Thoracic aorta (tissue), 2 donors: ENCODE measurements at regions not wholly inside any gene's neighbourhood (a gene's known extent, or its start where the extent isn't known, plus 50 kb on each side); places are given as distances from the start of the nearest gene placed in this dataset.

Source experiments
- ATAC-seq: fragments of 150-250 bp; one replicate; pipeline ENCODE4 v1.8.0; 2017; ENCODE audit warnings: low read depth; ENCODE audit not compliant: insufficient number of reproducible peaks, low FRiP score
- DNase-seq: peaks from one replicate; pipeline ENCODE4 v3.0.0-alpha.2; 2020; ENCODE audit warnings: low spot score
- H3K27ac ChIP-seq, 2 donors: fragments of 200-600 bp; sonication (generic); 1 replicate in 1 of 2; 2 replicates in 1 of 2; pipeline ENCODE4 v1.5.1; 2016; ENCODE audit warnings: mild to moderate bottlenecking in 2 of 2, moderate library complexity in 2 of 2
- H3K27me3 ChIP-seq: fragments of 200-600 bp; sonication (generic); replicated peaks from 2 replicates; pipeline ENCODE4 v1.6.0; 2016; ENCODE audit warnings: mild to moderate bottlenecking; ENCODE audit not compliant: insufficient read depth
- H3K36me3 ChIP-seq: fragments of 200-600 bp; sonication (generic); one replicate; pipeline ENCODE4 v1.5.1; 2016
- H3K4me1 ChIP-seq, 2 donors: fragments of 200-600 bp; sonication (generic); 1 replicate in 1 of 2; 2 replicates in 1 of 2; pipeline versions ENCODE4 v1.5.1 to v1.6.0; 2016; ENCODE audit warnings: low read depth in 2 of 2, mild to moderate bottlenecking in 1 of 2; ENCODE audit not compliant: control insufficient read depth in 1 of 2
- H3K4me3 ChIP-seq: fragments of 200-600 bp; sonication (generic); 2 replicates; pipeline ENCODE4 v1.5.1; 2016; ENCODE audit warnings: mild to moderate bottlenecking
- H3K9me3 ChIP-seq: fragments of 200-600 bp; sonication (generic); 2 replicates; pipeline ENCODE4 v1.5.1; 2016
- TF ChIP-seq, protein P1 (sequence below): fragments of 200-600 bp; sonication (generic); IDR thresholded peaks from one replicate; pipeline ENCODE4 v1.5.1; 2019; ENCODE audit warnings: antibody characterized with exemption

GRCh38 chr2:196362973-196363549 lies 191.7 kb upstream of the STK17B start:
- H3K27me3 ChIP-seq = no peaks in the 10 kb centered on the region
- ATAC-seq (no peak), DNase-seq (no peak)
- H3K36me3 ChIP-seq = no peaks in the 10 kb centered on the region
- H3K9me3 ChIP-seq = peaks cover under 1% of the 10 kb centered on the region
- TF ChIP-seq, protein P1, sequence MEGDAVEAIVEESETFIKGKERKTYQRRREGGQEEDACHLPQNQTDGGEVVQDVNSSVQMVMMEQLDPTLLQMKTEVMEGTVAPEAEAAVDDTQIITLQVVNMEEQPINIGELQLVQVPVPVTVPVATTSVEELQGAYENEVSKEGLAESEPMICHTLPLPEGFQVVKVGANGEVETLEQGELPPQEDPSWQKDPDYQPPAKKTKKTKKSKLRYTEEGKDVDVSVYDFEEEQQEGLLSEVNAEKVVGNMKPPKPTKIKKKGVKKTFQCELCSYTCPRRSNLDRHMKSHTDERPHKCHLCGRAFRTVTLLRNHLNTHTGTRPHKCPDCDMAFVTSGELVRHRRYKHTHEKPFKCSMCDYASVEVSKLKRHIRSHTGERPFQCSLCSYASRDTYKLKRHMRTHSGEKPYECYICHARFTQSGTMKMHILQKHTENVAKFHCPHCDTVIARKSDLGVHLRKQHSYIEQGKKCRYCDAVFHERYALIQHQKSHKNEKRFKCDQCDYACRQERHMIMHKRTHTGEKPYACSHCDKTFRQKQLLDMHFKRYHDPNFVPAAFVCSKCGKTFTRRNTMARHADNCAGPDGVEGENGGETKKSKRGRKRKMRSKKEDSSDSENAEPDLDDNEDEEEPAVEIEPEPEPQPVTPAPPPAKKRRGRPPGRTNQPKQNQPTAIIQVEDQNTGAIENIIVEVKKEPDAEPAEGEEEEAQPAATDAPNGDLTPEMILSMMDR = no peak
- H3K4me3 ChIP-seq = no peak overlapping the region
- H3K4me1 ChIP-seq = no peaks in the 10 kb centered on the region
- no peak overlapping the region for H3K27ac ChIP-seq

DNA sequence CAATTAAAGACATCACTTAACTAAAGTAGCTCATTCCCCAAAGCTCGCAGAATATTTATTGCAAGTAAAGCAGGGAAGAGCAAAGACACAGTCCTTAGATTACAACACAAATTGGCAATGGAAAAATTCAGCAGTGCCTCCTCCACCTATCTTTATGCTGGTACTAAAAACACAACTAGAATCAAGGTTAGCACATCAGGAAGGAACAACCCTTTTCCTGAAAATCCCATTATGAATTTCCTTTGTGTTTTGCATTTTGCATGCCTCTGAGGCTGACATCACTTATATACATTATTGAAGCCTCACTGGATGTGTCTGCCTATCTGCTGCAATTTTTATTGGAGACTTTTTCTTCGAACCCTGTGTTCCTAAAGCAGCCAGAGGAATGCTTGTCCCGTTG lies 193.8 kb upstream of the STK17B start:
- H3K9me3 ChIP-seq = peaks cover 4% of the 10 kb centered on the region
- no peak for ATAC-seq
- H3K27ac ChIP-seq = no peak overlapping the region
- DNase-seq = no peak
- H3K4me3 ChIP-seq = no peak overlapping the region
- no peaks in the 10 kb centered on the region for H3K4me1 ChIP-seq
- H3K36me3 ChIP-seq = no peaks in the 10 kb centered on the region
- no peaks in the 10 kb centered on the region for H3K27me3 ChIP-seq
- TF ChIP-seq, protein P1 = no peak

GRCh38 chr2:196365923-196366322 lies 194.5 kb upstream of the STK17B start:
- Histone ChIP-seq H3K4me3 (no peak overlapping the region), H3K27me3 (no peaks in the 10 kb centered on the region), H3K4me1 (no peaks in the 10 kb centered on the region), H3K36me3 (no peaks in the 10 kb centered on the region), H3K9me3 (peaks cover 4% of the 10 kb centered on the region), H3K27ac (no peak overlapping the region)
- ATAC-seq = no peak
- no peak for DNase-seq
- TF ChIP-seq, protein P1 = no peak

DNA sequence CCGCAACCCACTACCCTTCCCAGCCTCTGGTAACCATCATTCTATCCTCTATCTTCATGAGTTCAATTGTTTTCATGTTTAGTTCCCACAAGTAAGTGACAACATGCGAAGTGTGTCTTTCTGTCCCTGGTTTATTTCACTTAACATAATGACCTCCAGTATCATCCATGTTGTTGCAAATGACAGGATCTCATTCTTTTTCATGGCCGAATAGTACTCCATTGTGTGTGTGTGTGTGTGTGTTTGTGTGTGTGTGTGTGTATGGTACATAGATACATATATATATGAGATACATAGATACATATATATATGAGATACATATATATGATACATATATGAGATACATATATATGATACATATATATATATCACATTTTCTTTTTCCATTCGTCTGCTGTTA lies 196.3 kb upstream of the STK17B start:
- H3K4me3 ChIP-seq = no peak overlapping the region
- TF ChIP-seq, protein P1 = no peak
- DNase-seq (no peak), ATAC-seq (no peak)
- H3K27ac ChIP-seq = no peak overlapping the region
- H3K27me3 ChIP-seq = no peaks in the 10 kb centered on the region
- peaks cover 4% of the 10 kb centered on the region for H3K9me3 ChIP-seq
- peaks cover under 1 to 9% of the 10 kb centered on the region in 2 donors for H3K4me1 ChIP-seq
- no peaks in the 10 kb centered on the region for H3K36me3 ChIP-seq

- TF ChIP-seq, protein P1 = no peak
- ATAC-seq (no peak), DNase-seq (no peak)
- Histone ChIP-seq H3K27me3 (no peaks in the 10 kb centered on the region), H3K9me3 (peaks cover 4% of the 10 kb centered on the region), H3K4me1 (peaks cover 9 to 19% of the 10 kb centered on the region in 2 donors), H3K36me3 (no peaks in the 10 kb centered on the region), H3K4me3 (no peak overlapping the region), H3K27ac (no peak overlapping the region)
Measured at GRCh38 chr2:196368546-196369225, 197.3 kb upstream of the STK17B start.
